GM18907 (cell line): ENCODE measurements at regions not wholly inside any gene's neighbourhood (a gene's known extent, or its start where the extent isn't known, plus 50 kb on each side); places are given as distances from the start of the nearest gene placed in this dataset.

Experiments used
- ATAC-seq: cut with Tn5 transposase; IDR thresholded peaks from one replicate; pipeline ENCODE4 v1.9.1; 2021; ENCODE audit warnings: mild to moderate bottlenecking, moderate library complexity; ENCODE audit not compliant: unreplicated experiment

GRCh38 chr16:77551357-77551756 is 116.5 kb upstream of the ADAMTS18 start:
- no peak for ATAC-seq

- no peak for ATAC-seq
These were observed 118.3 kb upstream of the ADAMTS18 start for GRCh38 chr16:77553130-77553529.

GRCh38 chr16:77555126-77555525 is 120.3 kb upstream of the ADAMTS18 start:
- no peak for ATAC-seq

- ATAC-seq: no peak
These were observed 121.0 kb upstream of the ADAMTS18 start for GRCh38 chr16:77555791-77556190.

GRCh38 chr16:77556201-77556873 is 121.5 kb upstream of the ADAMTS18 start:
- no peak for ATAC-seq

- no peak for ATAC-seq
These were observed 122.6 kb upstream of the ADAMTS18 start for GRCh38 chr16:77557385-77557784.

- ATAC-seq: no peak
These were observed 124.0 kb upstream of the ADAMTS18 start for GRCh38 chr16:77558786-77559185.

GRCh38 chr16:77562497-77562896 is 127.7 kb upstream of the ADAMTS18 start:
- ATAC-seq: no peak

- ATAC-seq: no peak
These were observed 130.1 kb upstream of the ADAMTS18 start for GRCh38 chr16:77564791-77565390.

- ATAC-seq: no peak
These were observed 134.6 kb upstream of the ADAMTS18 start for GRCh38 chr16:77569406-77569805.

- ATAC-seq: no peak
These were observed 135.7 kb upstream of the ADAMTS18 start for GRCh38 chr16:77570574-77570973.

GRCh38 chr16:77571115-77571862 is 136.5 kb upstream of the ADAMTS18 start:
- ATAC-seq: no peak

GRCh38 chr16:77574867-77575624 is 140.2 kb upstream of the ADAMTS18 start:
- ATAC-seq: no peak

- no peak for ATAC-seq
These were observed 142.9 kb upstream of the NUDT7 start for GRCh38 chr16:77579351-77579891.

- ATAC-seq: no peak
These were observed 140.6 kb upstream of the NUDT7 start for GRCh38 chr16:77581706-77582105.

- peak; percentile 57 for ATAC-seq
These were observed 138.0 kb upstream of the NUDT7 start for GRCh38 chr16:77584205-77584859.

- ATAC-seq: no peak
These were observed 136.7 kb upstream of the NUDT7 start for GRCh38 chr16:77585379-77586251.

- no peak for ATAC-seq
These were observed 133.9 kb upstream of the NUDT7 start for GRCh38 chr16:77588389-77588788.

GRCh38 chr16:77589071-77589765 is 133.1 kb upstream of the NUDT7 start:
- no peak for ATAC-seq
